ENCODE measurements at regions not wholly inside any gene's neighbourhood (a gene's known extent, or its start where the extent isn't known, plus 50 kb on each side); places are given as distances from the start of the nearest gene placed in this dataset.

DNA sequence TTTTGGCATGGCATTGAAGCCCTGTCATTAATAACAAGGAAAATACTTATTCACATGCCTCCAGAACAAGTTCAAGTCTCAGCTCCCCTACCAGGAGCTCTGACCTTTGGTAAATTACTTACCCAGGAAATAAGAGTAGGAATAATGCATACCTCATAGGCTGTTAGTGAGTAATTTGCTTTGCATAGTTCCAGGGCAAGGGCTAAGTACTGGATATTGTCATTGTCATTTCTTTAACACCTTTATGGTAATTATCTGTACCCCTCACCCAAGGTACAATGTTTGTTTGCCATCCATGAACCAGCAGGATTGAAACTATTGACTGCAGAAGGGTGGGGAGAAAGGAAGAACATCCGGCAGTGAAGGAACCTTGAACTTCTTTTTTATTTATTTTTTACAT lies 148.5 kb downstream of the SOX2 start:
- no peak for DNase-seq

DNA sequence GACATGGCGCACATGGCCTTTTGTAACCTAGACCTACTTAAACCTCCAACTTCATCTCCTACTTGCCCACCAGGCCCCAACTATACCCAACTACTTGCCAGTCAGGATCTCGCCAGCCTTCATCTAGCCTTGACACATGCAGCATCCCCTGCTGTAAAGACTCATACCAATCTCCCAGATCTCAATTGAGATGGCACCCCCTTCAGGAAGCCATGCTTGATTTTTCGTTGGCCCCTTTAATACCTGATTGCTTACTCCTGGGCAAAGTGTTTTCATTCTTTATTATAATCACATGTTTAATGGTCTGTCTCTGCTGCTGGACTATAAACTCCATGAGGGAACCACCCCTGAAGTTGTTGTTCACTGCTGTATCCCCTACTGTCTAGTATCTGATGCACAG lies 150.8 kb downstream of the SOX2 start:
- DNase-seq = no peak

DNA sequence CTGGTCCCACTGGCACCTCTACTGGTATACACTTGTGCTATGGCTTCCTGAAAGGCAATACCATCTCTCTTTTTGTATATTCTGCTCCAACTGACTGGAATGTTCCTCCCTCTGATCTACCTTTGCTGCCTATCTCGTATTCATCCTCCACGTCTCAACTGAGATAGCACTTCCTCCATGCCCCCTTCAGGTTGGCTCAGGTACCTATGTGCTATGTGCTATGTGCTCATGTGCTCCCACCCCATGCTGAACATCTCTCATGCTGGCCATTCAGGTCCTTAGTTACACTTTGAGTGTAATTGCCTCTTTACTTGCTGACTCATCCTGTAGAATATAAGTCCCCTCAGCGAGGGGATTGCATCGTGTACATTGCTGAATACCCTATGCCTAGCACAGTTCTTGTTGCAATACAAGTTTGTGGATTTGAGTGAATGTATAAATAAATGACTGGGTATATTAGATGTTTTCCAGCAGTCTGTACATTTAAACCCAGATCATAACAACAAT lies 156.9 kb downstream of the SOX2 start:
- no peak for DNase-seq

DNA sequence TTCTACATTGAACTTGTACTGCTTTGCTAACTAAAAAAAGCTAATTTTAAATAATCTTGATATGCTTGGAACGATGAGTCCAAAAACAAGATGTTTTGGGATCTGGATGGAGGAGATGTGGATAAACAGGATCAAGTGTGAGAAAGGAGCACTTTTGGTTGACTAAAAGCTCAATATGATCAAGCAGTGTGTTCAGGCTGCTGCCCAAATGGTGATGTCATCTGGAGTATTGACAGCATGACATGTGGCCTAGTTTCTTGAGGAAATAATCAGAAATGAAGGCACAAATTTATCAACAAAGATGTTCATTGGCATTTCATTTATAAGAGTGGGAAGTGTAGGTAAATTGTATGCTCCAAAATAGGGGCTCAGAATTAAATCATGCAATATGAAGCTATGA lies 161.2 kb downstream of the SOX2 start:
- DNase-seq = no peak

DNA sequence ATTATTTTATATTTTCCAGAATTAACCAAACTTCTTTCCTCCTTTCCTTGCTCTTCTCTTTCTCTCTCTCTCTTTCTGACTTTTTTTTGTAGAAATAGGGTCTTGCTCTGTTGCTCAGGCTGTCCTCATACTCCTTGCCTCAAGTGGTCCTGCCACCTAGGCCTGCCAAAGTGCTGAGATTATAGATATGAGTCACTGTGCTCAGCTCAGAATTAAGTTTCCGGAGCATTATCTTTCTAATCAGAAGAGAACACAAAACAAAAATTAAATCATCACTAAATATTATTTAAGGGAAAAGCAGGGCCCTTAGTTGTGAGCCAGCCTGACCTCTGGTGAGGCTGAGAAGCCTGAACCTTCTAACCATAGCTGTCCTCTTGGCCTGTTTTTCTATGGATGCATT lies 168.2 kb downstream of the SOX2 start:
- DNase-seq = no peak

DNA sequence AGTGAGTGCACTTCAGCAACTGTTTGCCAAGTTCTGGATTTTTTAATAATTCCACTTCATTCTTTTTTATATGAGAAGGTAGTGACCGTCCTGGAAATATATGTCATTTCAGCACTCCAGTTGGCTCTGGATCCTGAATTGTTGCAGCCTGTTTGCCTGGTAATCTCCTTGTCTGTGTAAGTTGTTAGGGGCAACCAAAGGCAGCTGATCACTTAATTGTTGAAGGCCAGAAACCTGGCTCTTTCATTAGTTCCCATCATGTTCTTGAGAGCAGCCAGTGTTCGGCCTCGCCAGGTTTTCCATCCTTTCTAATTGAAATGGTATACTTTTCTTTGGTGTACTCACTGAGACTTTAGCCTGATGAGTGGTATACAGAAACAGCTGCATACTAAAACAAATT lies 168.6 kb downstream of the SOX2 start:
- no peak for DNase-seq

DNA sequence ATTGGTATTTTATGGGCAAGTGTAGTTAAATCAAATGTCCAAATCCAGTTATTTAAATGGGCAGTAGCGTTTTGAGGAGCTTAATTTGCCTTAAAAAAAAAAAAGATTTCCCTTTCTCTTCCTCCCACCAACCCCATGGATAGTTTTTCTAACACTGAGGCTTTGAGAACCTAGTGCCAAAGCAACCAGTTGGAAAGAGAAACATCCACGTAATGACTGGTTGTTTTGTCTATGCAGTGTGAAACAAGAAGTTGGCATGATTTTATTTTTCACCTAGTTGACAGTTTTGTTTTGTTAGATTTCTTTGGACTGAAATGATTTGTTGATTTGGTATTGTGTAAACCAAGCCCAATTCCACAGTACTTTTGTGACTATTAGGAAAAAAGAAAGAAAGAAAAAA lies 170.0 kb downstream of the SOX2 start:
- DNase-seq = no peak

DNA sequence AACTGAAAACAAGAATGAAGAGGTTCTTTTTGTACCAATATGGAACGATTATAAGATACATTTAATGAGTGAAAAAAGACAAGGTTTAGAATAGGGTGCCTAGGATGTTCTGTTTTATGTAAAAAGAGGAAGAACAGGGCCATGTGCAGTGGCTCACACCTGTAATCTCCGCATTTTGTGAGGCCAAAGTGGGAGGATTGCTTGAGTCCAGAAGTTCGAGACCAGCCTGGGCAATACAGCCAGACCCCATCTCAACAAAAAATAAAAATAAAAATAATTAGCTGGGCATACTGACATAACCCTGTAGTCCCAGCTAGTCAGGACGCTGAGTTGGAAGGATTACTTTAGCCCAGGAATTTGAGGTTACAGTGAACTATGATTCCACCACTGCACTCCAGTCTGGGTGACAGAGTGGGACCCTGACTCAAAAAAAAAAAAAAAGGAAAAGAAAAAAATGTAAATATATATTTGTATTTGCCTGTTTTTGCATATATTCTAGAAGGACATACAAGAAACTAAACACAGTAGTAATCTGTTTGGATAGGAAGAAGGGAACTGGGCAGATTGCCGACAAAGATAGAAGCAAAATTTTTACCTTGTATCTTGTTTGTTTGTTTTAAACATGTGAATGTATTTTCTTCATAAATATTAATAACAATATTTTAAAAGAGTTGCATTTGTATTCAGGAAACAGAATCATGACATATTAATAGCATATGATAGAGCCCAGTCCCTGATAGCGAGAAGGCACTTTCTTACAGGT lies 174.3 kb downstream of the SOX2 start:
- no peak for DNase-seq

DNA sequence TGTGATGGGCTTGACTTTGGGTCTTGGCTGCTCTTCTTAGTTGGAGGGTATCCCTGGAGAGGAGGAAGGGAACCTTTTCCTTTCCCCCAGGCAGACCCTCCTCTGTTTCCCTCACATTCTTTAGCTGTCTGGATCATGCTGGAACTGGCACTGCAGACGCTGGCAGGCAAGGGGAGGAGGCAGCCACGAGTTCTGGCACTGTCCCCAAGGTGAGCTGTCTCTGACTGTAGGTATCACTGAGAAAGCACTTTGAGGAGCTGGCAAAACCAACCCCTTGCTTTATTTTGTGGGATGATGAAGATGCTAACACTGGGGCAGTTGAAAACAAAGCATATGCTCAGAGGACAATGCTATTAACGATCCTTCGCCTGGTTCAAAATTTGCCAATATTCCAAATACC lies 175.0 kb downstream of the SOX2 start:
- no peak for DNase-seq

DNA sequence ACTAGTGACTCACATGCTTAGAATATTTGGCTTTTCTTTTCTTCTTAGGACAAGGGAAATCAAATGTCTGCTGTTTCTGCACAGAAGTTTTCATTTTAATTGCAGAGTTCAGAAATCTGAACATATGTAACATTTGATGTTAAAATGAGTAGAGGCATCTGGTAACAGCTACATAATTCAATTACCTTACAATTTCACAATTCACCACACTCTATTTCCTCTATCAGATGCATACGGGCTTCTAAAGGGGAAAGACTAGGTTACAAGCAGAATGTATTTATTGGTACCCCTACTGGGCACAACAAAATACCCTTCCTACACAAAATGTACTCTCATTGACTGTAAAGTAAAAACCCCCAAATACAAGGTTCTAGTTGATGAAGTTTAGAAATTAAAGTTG lies 176.0 kb downstream of the SOX2 start:
- DNase-seq = no peak

DNA sequence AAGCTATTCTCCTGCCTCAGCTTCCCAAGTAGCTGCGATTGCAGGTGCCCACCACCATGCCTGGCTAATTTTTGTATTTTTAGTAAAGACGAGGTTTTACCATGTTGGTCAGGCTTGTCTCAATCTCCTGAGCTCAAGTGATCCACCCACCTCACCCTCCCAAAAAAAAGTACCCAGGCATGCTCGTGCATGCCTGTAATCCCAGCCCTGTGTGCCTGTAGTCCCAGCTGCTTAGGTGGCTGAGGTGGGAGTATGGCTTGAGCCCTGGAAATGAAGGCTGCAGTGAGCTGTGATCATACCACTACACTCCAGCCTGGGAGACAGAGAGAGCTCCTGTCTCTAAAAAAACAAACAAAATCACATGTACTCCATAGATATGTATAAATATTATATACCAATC lies 176.5 kb downstream of the SOX2 start:
- DNase-seq = no peak

DNA sequence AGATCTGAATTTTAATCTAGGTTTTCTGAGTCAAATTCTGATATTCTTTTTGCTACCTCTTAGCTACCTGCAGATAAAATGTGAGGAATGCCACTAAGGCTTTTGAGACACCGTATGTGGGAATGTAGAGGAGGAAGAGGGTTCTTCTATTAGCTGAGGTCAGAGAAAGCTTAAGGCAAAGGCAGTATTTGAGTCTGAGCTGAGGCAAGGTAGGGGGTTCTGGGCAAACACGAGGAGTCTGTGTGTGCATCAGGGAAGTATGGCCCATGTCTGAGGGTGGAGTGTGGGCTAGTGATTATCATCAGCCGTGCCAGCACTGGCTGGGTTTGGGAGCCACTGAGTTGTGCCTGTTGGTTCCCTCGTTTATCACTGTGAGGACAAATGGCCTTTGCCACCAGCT lies 181.1 kb downstream of the SOX2 start:
- no peak for DNase-seq

DNA sequence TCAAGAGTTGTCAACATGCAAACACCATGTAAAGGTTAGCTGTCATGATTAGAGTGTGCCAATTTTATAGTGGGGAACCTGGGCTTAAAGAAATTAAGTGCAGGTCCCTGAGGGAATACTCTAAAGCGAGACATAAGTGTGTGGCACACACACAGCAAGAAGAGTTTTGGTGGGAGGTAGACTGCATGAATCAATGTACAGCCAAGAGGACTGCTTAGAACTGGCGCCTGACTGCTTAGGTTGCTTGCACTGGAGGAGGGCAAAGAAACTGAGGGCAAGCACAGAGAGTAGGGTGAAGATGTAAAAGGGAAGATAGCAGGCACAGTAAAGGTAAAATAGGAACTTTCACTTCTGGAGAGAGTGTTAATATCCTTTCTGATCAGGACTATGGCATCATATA lies 184.9 kb downstream of the SOX2 start:
- no peak for DNase-seq

DNA sequence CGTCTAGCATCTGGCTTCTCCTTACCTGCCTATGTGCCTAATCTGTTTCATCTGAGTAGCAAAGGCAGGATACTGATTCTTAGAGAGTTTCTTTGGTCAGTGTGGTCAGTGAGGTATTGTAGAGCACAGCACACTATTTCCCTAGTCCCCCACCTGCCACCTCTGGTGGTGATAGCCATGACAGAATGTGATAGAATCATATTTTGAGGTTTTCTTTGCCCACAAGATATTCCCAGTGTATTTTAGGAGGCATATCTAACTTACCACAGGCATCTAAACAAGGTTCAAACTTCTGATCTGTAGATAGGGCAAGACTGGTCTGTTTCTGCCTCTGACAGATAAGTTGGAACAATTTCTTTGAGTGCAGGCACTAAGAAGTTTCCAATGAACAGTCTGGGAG lies 188.0 kb downstream of the SOX2 start:
- no peak for DNase-seq

DNA sequence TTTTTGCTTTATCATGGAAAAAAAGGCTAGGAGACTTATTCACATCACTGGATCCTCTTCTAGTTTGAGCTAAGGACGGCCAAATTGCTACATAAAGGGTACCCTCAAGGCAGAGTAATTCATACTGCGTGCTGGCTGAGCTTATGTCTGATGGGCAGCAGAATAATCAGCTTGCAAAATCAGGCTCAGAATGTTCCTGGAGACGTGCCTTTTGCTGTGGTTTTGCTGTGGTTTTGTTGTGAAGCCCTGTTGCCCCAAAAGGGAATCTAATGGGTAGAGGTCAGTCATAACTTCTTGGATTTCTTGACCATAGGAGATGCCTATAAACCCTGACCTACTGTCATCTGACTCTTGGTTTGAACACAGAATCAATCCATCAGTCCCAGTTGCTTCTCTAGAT lies 189.9 kb downstream of the SOX2 start:
- no peak for DNase-seq

DNA sequence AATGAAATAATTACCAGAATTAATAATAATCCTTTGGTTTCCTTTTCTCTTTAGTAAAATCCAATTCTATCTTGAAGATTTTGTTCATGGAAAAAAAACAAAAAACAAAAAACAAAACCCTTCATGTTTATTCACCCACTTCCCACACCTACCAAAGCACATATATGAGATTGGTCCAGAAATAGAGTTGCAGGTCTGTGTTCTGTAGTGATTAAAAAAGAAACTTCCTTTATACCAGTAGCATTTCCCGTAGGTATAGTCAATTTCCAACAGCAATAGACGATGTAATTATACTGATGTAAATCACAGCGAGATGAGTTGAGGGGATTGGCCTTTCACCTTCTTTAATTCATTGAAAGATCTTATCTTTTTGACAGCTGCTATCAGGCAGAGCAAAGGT lies 194.6 kb downstream of the SOX2 start:
- no peak for DNase-seq

DNA sequence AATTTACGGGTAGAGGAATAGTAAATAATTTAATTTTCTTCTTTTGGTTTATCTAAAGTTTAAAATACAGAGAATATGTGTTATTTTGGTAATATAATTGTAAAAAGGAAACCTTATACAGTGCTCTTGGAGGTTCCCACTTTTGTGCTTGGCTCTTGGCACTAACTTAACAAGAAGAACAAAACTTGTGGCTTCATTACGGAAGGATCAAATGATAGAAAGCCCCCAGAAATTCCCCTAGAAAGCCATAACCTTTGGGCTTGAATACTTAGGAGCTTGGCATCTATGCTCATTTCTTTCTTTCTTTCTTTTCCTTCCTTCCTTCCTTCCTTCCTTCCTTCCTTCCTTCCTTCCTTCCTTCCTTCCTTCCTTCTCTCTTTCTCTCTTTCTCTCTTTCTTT lies 197.5 kb downstream of the SOX2 start:
- DNase-seq = no peak

DNA sequence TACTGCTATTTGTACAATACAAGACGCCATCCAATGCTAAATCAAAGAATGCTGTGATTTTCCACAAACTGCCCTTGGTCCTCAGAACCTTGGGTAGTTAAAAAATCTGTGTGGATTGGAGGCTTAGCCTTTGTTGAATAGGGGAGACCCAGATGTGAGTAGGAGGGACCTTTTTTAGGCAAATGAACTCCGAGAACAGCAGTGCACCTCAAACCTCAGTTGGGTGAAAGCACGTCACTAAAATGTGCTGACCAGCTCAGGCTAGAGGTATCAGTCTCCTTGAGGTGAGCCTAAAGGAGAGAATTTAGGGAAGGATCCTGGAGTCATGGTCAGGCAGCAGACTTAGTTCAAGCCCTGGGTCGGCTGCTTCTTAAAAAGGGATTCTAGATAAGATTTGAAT lies 200.7 kb downstream of the SOX2 start:
- no peak for DNase-seq

DNA sequence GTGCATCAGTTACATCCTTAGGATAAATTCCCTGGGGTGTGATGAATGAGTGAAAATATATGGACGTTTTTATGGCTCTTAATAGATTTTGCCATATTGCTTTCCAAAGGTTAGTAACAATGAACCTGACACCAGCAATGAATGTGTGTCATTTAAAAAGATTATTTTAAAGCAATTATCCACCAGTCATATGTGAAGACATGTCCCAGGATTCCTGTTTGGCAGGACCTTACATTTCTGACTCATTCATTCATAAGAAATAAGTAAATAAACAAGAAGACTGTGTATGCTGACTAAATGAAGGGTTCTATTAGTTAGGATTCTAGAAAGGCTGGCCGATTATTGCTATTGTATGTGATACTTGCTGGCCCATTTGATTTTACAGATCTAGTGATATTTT lies 201.5 kb downstream of the SOX2 start:
- no peak for DNase-seq

DNA sequence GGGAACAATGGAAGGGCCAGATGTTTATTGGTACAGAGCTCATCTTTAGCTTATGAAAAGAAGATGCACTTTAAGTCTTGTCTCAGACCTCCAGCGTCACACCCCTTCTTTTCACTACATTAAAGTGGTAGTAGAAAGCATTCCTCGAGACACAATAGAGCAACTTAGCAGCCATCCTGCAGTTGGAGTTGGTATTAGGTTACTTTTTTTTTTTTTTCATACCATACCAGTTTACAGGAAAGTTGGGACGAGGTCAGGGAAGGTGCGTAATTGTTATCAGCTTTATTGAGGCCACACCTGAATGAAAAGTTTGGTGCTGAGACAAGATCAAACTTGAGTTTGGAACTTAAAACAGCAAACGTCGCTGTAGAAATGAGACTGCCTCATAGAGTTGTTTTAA lies 203.8 kb downstream of the SOX2 start:
- DNase-seq = no peak

DNA sequence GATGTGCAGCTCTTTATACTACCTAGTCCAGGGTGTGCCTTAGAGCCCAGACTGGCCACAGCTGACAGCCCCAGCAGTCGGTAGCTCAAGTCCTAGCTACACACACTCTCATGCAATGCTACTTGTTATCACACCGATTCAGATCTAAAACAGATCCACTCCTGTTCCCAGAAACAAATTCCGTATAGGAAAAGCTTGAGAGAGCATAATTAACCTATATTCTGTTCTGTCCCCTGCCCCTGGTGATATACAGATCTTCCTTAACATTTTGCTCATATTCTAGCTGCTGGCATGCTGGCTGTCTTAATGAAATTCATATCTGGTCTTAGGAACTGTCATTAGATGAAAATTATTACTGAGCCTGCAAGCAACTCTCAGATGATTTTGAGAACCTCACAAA lies 204.3 kb downstream of the SOX2 start:
- no peak for DNase-seq

DNA sequence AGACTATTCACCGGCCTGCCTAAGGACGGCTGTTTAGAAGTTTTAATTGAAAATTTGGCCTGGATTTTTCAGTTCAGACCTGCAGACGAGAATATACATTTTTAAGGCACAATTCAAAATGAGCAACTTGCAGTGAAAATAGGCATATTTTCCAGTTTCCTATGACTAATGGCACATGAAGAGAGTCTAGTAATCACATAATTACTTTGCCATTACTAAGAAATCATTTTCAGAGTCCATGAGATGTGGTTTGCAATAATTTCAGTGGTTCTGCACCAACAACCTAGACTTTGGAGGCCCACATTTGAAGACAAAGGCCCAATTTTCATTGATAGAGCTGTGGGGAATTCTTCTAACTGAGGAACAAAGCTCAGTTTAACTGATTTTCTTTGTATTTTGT lies 205.3 kb downstream of the SOX2 start:
- no peak for DNase-seq

DNA sequence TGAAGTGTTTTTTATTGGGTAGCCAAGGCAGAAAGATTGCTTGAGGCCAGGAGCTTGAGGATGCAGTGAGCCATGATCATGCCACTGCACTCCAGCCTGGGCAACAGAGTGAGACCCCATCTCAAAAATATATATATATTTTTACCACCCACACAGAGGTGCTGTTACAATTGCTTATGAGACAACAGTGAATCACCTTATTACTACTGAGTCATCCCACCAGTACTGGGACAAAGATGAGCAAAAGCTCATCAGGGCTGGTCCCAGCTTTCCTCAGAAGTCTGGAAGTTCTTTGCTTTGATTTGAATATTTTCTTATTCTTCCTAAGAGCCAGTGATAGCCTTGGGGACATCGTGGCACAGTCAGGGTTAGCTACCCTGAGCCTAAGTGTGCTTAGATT lies 207.7 kb downstream of the SOX2 start:
- no peak for DNase-seq

DNA sequence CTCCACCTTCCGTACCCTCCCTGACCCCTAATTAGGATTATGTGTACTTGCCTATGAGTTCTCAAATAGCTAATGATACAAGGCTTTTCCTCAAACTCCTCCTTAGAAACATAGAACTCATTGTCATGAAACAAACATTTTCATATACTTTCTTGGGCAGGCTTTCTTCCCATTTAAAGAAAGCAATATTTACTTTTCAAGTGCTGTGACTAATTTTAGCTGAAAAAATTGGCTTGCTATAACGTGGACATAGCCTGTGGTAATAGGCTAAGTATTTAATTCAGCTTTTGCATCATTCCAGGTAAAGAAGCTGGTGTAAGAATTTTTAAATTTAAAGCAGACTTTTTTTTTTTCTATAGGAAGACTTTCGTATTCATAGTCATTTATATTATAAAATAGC lies 208.7 kb downstream of the SOX2 start:
- DNase-seq = no peak

DNA sequence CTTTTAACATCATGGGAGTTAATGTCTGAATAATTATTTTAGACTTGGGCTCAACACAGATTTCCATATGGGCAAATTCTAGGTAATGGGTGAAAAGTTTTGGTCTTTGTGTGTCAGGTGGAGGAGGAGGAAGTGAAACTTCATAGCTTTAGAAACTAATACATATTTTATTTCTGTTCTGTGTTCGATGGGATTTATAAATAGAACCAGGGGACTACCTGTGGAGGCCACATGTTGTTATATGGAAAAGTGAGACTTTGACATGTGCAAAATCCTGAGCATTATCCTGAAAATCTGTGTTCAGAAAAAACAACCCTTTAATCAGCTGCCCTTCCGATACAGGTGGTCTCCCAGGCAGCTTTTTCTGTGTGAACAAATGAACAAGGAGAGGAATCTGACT lies 209.5 kb downstream of the SOX2 start:
- no peak for DNase-seq

All from dermis blood vessel endothelial cell (primary cell).